ENCODE measurements at regions not wholly inside any gene's neighbourhood (a gene's known extent, or its start where the extent isn't known, plus 50 kb on each side); places are given as distances from the start of the nearest gene placed in this dataset.
"Not testable (repeated sequence)": the region's sequence is repeated elsewhere in the genome, so short reads cannot be mapped to it uniquely, and the experiment has no call there.

DNA sequence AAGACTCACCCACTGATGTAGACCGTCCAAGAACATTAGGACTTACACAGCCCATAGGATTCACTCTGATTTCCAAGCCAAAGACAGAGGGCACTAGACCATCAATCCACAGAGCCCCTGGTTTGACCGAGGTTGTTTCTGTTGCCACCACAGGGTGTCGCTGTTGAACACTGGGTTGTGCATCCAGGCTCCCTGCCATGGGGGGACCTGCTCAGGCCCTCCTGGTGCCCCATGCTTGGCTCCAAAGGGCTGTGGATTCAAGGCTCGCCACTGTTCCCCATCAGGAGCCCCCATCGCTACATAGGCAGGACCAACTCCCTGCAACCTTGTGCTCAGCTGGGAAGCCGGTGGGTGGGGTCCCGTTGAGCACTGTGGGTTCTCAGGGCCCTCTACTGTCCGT lies 128.0 kb upstream of the ANO1 start:
- DNase-seq (ENCODE audit: low spot score): no peak

GRCh38 chr11:69950621-69951020 lies 127.5 kb upstream of the ANO1 start:
- DNase-seq (ENCODE audit: low spot score): no peak

DNA sequence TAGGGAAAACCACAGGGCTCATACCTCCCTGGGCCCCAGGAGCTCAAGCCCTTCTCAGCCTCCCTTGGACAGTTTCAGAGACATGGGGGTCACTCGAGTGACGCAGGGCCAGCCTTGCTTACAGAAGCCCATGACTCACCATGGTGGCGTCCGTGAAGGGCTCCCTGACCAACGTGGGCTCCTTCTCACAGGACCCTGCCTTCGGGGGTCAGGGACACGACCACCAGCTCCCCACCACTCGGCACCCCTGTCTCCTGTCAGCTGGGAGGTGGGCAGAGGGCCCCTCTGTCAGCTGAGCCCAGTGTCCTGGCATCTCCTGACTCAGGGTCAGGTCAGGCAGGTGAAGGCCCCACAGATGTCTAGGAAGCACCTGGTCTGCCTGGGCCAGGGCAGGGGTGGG lies 126.3 kb upstream of the ANO1 start:
- DNase-seq (ENCODE audit: low spot score): no peak

GRCh38 chr11:69952229-69952975 lies 125.7 kb upstream of the ANO1 start:
- DNase-seq (ENCODE audit: low spot score): not testable (repeated sequence)

GRCh38 chr11:69953356-69953755 lies 124.8 kb upstream of the ANO1 start:
- no peak for DNase-seq (ENCODE audit: low spot score)

- no peak for DNase-seq (ENCODE audit: low spot score)
These were observed 123.4 kb upstream of the ANO1 start for GRCh38 chr11:69954756-69955155.

DNA sequence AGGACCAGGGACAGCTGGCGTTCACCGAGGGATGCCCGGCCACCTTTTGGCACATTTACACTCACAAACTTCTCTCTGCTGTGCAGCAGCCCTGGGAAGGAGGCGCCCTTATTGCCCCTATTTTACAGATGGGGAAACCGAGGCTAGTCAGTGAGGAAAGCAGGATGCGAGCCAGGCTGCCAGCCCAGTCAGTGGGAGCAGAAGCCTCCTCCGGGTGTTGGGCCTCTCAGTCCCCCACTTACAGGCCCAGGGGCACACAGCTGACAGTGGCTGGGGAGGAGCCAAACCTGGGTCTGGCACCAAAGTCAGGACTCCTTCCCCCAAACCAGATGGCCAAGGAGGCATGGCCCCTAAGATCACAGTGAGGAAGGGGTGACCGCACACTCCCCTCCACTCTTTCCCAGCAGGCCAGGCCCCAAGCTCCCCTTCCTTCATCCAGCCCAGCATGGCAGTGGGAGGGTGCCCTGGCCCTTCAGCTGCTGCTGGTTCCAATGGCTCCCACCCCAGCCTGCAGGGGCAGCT lies 121.4 kb upstream of the ANO1 start:
- DNase-seq (ENCODE audit: low spot score): no peak

- DNase-seq (ENCODE audit: low spot score): no peak
These were observed 120.3 kb upstream of the ANO1 start for GRCh38 chr11:69957849-69958248.

GRCh38 chr11:69958308-69958707 lies 119.8 kb upstream of the ANO1 start:
- no peak for DNase-seq (ENCODE audit: low spot score)

- DNase-seq (ENCODE audit: low spot score): no peak
These were observed 118.7 kb upstream of the ANO1 start for GRCh38 chr11:69959461-69959860.

GRCh38 chr11:69961738-69962137 lies 116.4 kb upstream of the ANO1 start:
- no peak for DNase-seq (ENCODE audit: low spot score)

DNA sequence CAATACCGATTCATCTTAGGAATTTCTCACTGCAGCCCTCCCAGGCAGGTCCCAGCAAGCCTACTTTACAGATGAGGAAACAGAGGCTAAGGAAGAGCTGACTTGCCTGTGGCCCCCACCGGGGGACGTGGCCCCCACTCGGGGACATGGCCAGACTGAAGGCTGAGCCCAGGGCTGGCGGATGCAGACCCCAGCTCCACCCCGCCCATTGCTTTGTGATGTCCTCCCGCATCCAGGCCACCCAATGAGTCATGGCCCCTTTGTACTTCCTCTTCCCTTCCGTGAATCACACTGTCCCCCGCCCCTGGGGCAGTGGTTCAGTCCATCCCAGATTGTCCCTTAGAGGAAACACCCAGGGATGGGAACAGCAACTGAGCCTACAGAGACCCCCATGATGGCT lies 116.0 kb upstream of the ANO1 start:
- no peak for DNase-seq (ENCODE audit: low spot score)

DNA sequence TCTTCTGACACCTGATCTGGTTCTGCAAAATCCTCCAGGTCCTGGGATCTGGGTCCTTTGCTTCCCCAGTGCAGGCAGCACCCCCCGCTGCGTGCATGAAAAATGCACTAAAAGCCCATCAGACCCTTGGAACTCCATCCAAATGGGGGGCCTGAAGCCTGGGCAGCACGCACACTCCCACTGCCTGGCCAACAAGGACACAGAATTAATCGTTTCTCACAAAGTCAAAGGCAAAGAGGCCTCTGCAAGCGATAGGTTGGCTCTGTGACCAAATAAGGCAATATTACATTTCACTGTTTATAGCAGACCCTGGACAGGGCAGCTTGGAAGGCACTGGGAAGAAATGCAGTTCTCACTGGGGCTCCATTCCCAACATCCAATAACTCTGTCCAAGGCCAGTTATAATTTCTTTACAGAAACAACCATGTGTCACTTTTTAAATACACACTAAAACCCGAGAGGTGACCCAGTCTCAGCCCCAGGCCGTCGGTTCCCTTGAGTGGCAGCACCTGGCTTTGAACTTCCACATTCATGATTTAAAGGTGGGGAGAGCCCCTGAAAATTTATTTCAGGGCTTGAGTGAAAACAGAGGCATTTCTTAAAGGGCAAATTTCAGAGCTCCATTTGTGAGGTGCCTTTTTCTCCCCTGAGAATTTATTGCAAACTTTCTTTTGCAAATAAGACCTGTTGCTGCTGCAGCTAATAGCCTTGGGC lies 114.4 kb upstream of the ANO1 start:
- no peak for DNase-seq (ENCODE audit: low spot score)

DNA sequence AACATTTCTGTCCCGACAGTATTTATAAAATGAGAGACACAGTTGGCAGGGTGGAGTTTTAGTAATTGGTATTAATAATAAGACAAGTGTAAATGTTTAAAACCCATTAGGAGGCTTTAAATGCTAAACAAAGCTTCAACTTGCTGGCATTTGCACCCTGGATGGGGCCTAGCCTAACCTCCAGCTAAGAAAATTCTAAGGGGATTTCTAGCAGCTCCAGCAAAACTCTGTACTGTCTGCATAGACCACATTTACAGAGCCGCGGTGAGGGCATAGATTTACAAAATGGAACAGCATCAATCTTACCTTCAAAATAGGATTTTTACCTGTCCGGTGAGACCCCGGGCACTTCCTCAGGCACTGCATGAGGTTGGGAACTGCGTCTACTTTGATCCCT lies 113.9 kb upstream of the ANO1 start:
- no peak for DNase-seq (ENCODE audit: low spot score)

- DNase-seq (ENCODE audit: low spot score): no peak
These were observed 112.1 kb upstream of the ANO1 start for GRCh38 chr11:69965821-69966582.

DNA sequence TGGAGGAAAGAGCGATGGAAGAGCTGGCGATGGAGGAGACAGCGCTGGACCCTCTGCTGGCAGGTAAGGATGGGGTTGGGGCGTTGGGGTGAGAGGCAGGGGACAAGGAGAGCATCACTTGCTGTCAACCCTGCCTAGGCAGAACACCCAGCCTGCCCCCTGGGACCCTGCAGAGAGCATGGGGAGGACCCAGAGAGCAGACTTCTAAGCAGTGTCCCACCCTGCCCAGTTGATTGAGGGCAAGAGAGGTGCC lies 111.6 kb upstream of the ANO1 start:
- no peak for DNase-seq (ENCODE audit: low spot score)

GRCh38 chr11:69966910-69967483 lies 111.1 kb upstream of the ANO1 start:
- no peak for DNase-seq (ENCODE audit: low spot score)

DNA sequence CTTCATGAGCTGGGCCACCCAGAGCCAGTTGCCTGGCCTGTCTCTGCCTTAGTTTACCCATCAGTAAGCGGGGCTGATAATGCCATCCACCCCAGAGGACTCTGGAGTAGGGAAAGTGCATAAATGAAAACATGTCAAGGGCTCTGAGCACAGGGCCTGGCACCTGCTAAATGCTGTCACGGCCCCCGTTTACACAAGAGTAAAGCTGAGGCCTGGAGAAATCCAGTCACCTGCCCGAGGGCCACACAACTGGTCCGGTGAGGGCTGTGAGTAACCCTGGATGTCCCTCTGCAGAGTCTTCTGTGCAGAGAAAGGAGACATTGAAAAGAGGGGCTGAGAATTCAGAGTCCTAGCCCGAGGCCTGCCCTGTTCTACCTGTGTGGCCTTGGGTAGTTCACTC lies 110.6 kb upstream of the ANO1 start:
- no peak for DNase-seq (ENCODE audit: low spot score)

- DNase-seq (ENCODE audit: low spot score): no peak
These were observed 109.4 kb upstream of the ANO1 start for GRCh38 chr11:69968396-69969347.

DNA sequence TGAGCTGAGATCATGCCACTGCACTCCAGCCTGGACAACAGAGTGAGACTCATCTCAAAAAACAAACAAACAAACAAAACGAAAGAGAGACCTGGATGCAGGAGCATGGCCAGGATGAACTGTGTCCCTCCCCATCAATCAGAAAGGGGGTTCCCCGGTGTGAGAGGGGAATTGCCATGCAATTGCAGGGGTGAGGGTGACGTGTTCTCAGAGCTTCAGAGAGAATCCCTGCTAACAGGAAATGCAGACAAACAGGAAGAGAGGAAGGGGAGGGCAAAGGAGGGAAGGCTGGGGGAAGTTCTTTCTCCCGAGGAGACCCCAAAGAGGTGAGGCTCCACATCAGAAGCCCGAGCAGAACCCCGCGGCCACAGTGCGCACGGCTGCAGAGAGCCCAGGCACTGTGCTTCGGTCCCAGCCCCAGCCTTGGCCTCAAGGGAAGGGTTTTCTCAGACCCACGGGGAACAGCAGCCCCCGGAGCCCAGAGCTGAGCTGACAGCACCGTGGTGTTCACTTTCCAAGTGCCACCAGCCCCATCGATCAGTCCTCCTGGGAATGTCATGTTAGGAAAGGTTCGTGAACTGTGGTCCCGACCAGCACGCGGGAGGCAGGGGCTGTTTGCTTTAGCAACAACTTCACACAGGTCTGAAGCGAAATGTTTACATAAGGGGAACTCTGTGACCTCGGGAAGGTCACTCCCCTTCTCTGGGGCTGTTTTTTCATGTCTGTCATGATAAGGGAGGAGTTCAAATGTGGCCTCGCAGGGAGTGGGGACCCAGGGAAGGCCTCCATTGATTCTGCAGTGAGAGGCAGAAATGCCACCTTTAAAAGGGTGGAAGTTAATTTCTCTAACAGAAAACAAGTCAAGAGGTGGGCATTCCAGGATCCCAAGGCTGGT lies 108.0 kb upstream of the ANO1 start:
- DNase-seq (ENCODE audit: low spot score): no peak
